ENCODE measurements at regions not wholly inside any gene's neighbourhood (a gene's known extent, or its start where the extent isn't known, plus 50 kb on each side); places are given as distances from the start of the nearest gene placed in this dataset.

DNA sequence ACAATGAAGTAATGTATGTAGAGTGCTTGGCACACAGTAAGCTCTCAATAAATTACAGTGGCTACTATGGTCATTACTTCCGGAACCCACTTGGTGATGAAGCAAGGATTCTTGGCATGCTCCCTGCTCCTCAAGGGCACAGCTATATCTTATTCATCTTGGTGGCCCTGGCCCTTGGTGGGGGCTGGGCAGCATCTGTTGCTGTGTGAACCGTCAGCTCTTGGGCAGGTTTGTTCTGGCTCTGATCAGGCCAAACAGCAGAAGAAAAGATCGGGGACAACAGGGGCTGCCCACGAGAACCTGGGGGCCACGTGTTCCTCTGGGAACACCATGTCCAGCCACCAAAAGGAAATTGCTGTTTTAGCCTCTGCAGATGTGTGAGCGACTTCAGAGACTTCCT is 136.9 kb upstream of the SYT13 start:
- Mint-ChIP-seq H3K27ac (ENCODE audit: unreplicated experiment) (no peak overlapping the region), H3K36me3 (ENCODE audit: insufficient read depth, unreplicated experiment) (no peaks in the 10 kb centered on the region), H3K9me3 (ENCODE audit: unreplicated experiment) (no peaks in the 10 kb centered on the region), H3K4me1 (ENCODE audit: low read depth, unreplicated experiment) (no peaks in the 10 kb centered on the region), H3K27me3 (ENCODE audit: insufficient read depth, unreplicated experiment) (peaks cover 21% of the 10 kb centered on the region), H3K4me3 (ENCODE audit: unreplicated experiment) (no peak overlapping the region)
- intact Hi-C loops (cut with micrococcal nuclease; ENCODE audit: unreplicated experiment): no loop called here
- TF ChIP-seq CTCF (IDR thresholded peaks at IDR 0.05; ENCODE audit: insufficient read depth in 1 of 2, low read depth in 1 of 2, low read length in 1 of 2, severe bottlenecking in 1 of 2, unreplicated experiment in 1 of 2): no peak
- ChIA-PET CTCF (no interaction called here), POLR2A (no interaction called here)
- BruUV-seq (replicated peaks): no TSS peak
- peaks cover 4% of the 10 kb centered on the region for H3K27me3 ChIP-seq (replicated peaks; ENCODE audit: control insufficient read depth, insufficient read depth, low read length)
- H3K4me1 ChIP-seq: no peaks in the 10 kb centered on the region
- no peaks in the 10 kb centered on the region for H3K36me3 ChIP-seq (ENCODE audit: control insufficient read depth, insufficient read depth, low read length)
- no peak overlapping the region for H3K4me3 ChIP-seq (ENCODE audit: low read depth, low read length)
- H3K9me3 ChIP-seq: peaks cover 8% of the 10 kb centered on the region; the same call in 1 of the 2 replicates
- DNase-seq: no peak

GRCh38 chr11:45414088-45414487 is 127.9 kb upstream of the SYT13 start:
- Mint-ChIP-seq H3K9me3 (ENCODE audit: unreplicated experiment) (no peaks in the 10 kb centered on the region), H3K27ac (ENCODE audit: unreplicated experiment) (no peak overlapping the region), H3K27me3 (ENCODE audit: insufficient read depth, unreplicated experiment) (peaks cover 3% of the 10 kb centered on the region), H3K4me3 (ENCODE audit: unreplicated experiment) (no peak overlapping the region), H3K4me1 (ENCODE audit: low read depth, unreplicated experiment) (no peaks in the 10 kb centered on the region), H3K36me3 (ENCODE audit: insufficient read depth, unreplicated experiment) (no peaks in the 10 kb centered on the region)
- no peak overlapping the region for H3K4me3 ChIP-seq (ENCODE audit: low read depth, low read length)
- no peaks in the 10 kb centered on the region for H3K4me1 ChIP-seq
- H3K27me3 ChIP-seq (replicated peaks; ENCODE audit: control insufficient read depth, insufficient read depth, low read length): peaks cover 3% of the 10 kb centered on the region
- H3K36me3 ChIP-seq (ENCODE audit: control insufficient read depth, insufficient read depth, low read length): no peaks in the 10 kb centered on the region
- no TSS peak for BruUV-seq (replicated peaks)
- intact Hi-C loops (cut with micrococcal nuclease; ENCODE audit: unreplicated experiment): no loop called here
- CTCF ChIA-PET: no interaction called here
- peaks cover 3% of the 10 kb centered on the region; the same call in 1 of the 2 replicates for H3K9me3 ChIP-seq
- POLR2A ChIA-PET: no interaction called here
- DNase-seq: no peak
- TF ChIP-seq CTCF (IDR thresholded peaks at IDR 0.05; ENCODE audit: insufficient read depth in 1 of 2, low read depth in 1 of 2, low read length in 1 of 2, severe bottlenecking in 1 of 2, unreplicated experiment in 1 of 2): no peak

DNA sequence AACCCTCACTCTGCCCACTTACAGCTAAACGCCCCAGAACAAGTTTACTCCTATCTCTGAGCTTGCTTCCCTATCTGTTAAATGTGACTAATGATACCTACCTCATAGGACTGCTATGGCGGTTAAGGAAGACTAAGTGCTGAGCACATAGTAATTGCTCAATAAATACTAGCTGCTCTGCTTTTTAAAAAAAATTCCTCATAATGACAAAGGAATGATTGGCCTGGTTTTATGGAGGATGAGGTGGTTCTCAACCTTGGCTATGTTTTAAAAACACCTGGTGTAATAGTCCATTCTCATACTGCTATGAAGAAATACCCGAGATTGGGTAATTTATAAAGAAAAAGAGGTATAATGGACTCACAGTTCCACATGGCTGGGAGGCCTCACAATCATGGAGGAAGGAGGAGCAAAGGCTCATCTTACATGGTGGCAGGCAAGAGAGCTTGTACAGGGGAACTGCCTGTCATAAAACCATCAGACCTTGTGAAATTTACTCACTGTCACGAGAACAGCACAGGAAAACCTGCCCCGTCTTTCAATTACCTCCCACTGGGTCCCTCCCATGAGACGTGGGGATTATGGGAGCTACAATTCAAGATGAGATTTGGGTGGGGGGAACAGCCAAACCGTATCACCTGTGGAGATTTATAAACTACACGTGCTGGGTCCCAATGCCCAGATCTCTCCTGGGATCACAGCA is 127.2 kb upstream of the SYT13 start:
- Mint-ChIP-seq H3K27ac (ENCODE audit: unreplicated experiment) (no peak overlapping the region), H3K4me1 (ENCODE audit: low read depth, unreplicated experiment) (no peaks in the 10 kb centered on the region), H3K27me3 (ENCODE audit: insufficient read depth, unreplicated experiment) (peaks cover 3% of the 10 kb centered on the region), H3K36me3 (ENCODE audit: insufficient read depth, unreplicated experiment) (no peaks in the 10 kb centered on the region), H3K4me3 (ENCODE audit: unreplicated experiment) (no peak overlapping the region), H3K9me3 (ENCODE audit: unreplicated experiment) (no peaks in the 10 kb centered on the region)
- no peaks in the 10 kb centered on the region for H3K4me1 ChIP-seq
- no TSS peak for BruUV-seq (replicated peaks)
- no peaks in the 10 kb centered on the region for H3K36me3 ChIP-seq (ENCODE audit: control insufficient read depth, insufficient read depth, low read length)
- no peaks in the 10 kb centered on the region for H3K9me3 ChIP-seq
- H3K4me3 ChIP-seq (ENCODE audit: low read depth, low read length): no peak overlapping the region
- peaks cover 3% of the 10 kb centered on the region for H3K27me3 ChIP-seq (replicated peaks; ENCODE audit: control insufficient read depth, insufficient read depth, low read length)
- ChIA-PET CTCF (no interaction called here), POLR2A (no interaction called here)
- intact Hi-C loops (cut with micrococcal nuclease; ENCODE audit: unreplicated experiment): no loop called here
- no peak for DNase-seq
- TF ChIP-seq CTCF (IDR thresholded peaks at IDR 0.05; ENCODE audit: insufficient read depth in 1 of 2, low read depth in 1 of 2, low read length in 1 of 2, severe bottlenecking in 1 of 2, unreplicated experiment in 1 of 2): no peak

Measured in Caco-2 (cell line).